ENCODE measurements at regions not wholly inside any gene's neighbourhood (a gene's known extent, or its start where the extent isn't known, plus 50 kb on each side); places are given as distances from the start of the nearest gene placed in this dataset.
"Not testable (repeated sequence)": the region's sequence is repeated elsewhere in the genome, so short reads cannot be mapped to it uniquely, and the experiment has no call there.

DNA sequence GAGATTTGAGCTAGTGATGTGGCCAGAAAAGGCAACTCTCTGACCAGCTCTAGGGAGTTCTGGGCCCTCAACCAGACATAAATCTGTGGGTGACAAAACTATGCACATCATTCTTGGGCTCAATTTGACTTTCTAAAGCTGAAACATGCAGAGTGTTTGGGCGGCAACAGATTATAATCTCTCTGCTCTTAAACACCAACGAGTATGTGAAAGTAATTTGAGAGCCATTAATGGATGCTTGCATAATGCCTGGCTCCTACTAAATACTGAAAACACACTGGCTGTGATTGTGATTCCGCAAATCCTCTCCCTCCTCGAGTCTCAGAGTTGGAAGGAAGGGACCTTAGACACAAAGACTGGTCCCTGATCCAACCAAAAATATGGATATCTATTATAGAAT is 186.7 kb downstream of the UACA start:
- DNase-seq (ENCODE audit: low read depth): no peak

DNA sequence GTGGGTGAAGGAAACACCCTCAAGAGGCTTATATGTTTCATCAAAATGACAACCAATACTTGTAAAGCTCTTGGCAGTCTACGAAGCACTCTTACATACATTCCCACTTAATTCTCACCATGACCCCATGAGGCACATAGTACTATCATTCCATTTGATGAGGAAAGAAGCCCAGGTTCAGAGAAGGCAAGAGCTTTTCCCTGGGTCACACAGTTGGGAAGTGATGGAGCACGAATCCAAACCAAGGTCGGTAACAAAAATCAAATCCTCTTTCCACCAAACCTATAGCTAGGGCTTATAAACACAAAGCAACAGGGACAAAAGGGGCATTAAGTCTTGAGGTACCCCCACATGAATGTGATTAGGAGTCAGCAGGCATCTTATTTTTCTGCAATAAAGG is 187.1 kb downstream of the UACA start:
- DNase-seq (ENCODE audit: low read depth): no peak

DNA sequence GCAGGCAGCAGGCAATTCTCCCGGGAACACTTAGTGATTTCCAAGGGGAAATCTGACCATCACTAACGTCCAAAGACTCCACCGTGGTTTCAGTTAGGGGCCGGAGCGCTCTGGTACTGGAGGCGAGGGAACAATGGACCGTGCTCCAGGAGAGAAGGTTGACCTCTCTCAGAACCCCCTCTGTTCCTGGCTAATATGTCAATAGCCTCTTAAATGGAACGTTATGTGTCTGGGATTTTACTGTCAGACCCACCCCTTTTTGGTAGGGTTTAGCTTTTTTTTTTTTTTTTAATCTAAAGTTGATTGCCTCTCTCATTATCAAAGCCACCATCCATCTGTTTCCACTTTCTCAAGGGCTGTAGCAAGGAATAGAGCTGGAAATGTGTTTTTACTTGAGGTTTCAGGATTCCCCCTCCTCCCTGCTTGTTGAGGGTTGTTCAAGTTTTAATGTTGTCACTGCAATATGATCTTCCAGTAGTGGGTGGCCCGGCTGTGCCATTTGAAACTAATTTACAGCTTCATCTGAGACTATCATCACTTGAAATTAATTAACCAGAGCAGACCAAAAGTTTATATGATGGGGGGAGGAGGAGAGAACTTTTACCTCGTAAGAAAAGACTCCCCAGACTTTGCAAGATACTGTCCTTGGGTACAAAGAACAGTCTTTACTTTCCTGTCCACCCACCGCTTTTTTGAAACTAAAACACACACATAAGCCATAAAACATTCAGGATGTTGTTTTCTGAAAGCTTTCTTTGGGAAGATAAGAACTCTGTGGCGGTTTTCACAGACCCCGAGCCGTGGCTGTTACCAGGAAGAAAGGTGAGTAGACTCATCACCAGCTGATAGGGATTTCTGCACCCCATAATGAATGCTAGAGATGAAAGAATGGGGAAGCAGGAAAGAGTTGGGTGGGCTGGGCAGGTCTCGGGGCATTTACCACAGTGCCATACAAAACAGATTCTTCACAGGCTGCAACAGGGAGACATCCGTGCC is 187.8 kb downstream of the UACA start:
- DNase-seq (ENCODE audit: low read depth): no peak

DNA sequence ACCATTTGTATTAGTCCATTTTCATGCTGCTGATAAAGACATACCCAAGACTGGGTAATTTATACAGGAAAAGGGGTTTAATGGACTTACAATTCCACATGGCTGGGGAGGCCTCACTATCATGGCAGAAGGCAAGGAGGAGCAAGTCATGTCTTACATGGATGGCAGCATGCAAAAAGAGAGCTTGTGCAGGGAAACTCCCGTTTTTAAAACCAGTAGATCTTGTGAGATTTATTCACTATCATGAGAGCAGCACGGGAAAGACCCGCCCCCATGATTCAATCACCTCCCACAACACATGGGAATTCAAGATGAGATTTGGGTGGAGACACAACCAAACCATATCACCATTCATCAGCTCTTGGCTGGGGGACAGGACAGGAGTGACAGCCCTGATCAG is 189.0 kb downstream of the UACA start:
- not testable (repeated sequence) for DNase-seq (ENCODE audit: low read depth)

DNA sequence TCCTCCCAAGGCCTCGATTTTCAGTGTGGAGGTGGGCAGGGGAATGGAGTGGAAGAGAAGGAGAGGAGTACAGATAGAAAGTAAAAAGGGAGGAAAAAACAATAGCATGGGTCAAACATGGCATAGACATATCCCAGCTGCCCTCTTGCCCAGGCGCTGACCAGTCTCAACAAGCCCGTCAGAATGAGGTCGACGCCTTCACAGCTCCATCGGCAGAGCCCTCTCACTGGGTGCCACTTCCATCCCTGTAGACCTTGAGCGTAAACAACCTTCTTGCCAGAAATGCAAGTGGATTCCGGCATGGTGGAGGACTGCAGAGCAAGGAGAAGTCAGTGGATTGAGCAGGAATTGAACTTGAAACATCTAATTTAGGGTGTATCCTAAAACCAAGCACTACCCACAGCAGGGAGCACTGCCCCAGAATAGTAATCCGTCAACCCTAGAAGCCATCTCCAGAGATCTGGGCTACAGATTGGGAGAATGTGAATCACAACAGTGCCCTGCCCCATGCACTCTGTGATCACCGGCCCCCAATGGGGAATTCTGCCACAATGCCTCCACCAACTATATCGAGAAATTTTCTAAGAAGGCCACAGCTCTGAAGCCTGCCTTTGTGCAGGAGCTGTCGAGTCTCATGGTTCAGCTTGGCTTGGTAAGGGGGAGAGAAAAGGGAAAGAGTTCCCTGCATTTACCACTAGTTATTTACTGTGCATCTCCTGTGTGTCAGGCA is 190.1 kb downstream of the UACA start:
- no peak for DNase-seq (ENCODE audit: low read depth)

DNA sequence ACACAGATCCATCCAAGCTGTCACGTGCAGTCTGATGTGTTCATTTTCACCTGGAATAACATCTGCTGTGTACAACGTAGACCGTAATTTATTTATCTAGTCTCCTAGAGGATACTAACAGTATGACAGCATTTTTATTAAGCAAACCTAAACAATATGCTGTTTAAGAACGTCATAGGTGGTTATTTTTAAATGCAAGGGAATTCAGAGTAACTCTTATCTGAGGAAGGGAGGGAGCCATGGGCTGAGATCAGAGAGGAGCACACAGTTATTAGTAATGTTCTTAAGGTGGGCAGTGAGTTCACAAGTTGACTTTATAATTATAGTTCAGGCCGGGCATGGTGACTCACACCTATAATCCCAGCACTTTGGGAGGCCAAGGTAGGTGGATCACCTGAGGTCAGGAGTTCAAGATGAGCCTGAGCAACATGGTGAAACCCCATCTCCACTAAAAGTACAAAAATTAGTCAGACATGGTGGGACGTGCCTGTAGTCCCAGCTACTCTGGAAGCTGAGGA is 193.6 kb downstream of the UACA start:
- DNase-seq (ENCODE audit: low read depth): peak; percentile 30

DNA sequence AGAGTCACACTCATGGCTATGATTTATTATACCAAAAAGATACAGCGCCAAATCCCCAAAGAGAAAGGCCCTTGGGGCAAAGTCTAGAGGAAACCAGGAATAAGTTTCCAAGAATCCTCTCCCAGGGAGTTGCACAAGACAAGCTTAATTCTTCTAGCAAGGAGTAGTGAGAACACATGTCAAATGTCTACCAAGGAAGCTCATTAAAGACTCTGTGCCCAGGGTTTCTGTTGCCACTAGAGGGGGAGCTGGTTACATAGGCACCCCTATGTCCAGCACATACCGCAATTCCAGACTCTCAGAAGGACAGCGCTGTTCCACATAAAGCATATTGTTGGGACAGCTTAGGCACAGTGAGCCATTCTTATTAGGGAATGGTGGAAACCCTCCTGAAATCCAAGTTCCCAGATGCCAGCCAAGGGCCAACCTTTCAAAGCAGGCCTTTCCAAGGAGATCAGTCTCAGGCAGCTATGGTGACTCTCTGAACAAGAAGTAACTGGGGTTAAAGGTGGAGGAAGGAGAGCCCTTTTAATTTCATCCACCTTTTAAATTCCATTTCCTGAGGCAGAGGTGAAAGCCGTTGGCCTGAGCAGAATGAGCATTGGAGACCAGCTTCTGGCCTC is 194.2 kb downstream of the UACA start:
- DNase-seq (ENCODE audit: low read depth): peak; percentile 86

DNA sequence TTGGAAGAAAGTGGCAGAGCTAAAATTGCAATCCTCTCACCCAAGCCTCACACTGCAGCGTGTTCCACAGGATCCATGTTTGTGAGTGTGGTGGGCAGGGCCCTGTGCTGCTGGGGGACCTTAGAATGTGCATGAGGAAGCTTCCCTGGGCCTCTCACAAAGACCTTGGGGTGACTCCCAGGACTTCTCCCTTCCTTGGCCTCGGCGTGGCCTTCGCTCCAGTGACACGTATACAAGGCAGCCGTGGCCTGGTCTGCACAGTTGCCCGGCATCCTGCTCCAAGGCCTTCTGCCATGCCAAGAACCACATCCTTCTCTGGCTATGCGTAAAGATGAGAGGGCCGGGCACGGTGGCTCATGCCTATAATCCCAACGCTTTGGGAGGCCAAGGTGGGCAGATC is 196.4 kb downstream of the UACA start:
- no peak for DNase-seq (ENCODE audit: low read depth)

DNA sequence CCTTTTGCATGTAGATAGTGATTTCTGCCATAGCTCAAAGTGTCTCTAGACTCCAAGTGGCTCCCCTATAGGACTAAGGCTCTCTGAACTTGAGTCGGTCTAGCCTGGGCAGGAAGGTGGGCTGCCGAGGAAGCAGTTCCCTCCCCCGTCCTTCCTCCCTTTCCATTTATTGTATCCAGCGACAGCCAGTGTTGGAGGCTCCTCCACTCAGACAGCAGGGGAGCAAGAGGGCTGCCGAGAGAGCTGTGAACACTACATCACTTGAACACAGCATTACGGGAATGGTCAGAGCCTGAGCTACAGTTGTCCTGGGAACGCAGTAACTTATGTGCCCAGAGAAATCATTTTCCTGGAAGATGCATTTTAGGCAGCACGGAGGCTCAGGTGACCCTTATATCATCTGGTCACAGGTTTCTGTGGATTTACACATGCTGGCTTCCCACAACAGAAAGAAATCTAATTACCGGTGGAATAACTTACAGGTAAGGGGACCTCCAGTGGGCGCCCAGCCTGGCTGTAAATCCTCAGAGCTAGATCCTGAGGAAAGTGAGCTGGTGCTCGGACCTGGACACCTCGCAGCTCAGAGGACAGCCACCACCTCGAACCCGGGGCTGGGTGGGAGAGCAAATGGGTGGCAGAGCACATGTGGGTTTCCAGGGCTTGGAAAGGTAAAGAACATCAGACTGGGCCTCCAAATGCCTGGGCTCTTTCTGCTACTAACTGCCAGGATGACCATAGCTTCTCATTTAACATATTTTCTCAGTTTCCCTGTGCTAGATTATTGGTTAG is 197.1 kb downstream of the UACA start:
- DNase-seq (ENCODE audit: low read depth): no peak

DNA sequence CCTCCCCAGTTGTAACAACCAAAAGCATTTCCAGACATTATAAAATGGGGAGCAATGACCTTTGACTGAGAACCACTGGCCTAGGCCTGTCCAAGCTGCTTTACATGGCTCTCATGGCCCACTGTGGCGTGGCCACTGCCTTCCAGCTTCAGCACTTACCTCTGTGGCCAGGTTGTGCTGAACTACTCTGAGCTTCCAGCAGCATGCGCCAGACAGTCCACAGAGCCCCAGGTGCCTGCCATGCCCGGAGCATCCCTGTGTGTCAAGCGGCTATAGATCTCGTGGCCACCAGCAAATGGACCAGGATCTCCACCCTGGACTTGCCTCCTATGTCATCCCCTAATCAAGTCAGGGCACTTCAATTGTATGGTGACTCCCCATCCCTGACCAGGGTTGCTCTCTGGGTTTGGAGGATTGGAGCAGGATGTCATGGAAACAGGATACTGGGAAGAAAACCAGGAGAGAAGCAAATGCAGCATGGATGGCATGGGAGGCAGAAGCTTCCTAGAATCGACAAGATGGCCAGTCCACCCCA is 199.7 kb downstream of the UACA start:
- DNase-seq (ENCODE audit: low read depth): no peak

DNA sequence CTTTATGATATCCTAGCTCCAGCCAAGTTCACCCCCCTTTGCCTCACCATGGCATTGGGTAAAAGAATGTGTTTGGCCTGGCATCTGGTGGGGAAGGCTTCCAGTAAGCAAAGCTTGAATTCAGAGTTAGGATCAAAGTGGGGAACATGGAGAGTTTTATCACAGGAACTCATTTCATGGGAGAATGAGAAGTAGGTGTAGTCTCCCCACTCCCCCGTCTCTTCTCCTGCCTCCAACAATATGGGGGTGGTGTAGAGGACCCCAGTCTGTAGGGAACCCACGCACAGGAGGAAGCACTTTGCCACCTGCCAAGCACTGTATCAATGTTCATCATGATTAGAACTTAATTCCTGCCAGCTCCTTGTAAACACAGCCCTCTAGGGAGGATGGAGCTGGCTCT is 200.5 kb downstream of the UACA start:
- DNase-seq (ENCODE audit: low read depth): no peak

DNA sequence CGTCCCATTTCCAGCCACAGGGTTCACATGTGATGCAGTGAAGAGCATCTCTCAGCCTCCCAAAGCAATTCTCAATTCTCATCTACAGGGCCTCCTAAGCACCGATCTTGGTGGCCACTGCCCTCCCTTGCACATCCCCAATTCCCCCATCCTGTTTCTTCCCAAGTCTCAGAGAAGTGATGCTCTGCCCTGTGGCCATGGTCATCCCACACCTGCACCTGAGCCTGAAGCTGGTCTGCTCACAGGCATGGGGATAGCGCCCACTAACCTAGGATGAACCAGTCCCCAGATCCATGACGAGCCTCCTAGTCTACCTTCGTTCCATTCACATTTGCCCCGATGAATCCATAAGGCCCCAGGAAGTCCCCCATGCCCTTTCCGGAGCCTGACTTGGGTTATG is 201.5 kb downstream of the UACA start:
- no peak for DNase-seq (ENCODE audit: low read depth)

DNA sequence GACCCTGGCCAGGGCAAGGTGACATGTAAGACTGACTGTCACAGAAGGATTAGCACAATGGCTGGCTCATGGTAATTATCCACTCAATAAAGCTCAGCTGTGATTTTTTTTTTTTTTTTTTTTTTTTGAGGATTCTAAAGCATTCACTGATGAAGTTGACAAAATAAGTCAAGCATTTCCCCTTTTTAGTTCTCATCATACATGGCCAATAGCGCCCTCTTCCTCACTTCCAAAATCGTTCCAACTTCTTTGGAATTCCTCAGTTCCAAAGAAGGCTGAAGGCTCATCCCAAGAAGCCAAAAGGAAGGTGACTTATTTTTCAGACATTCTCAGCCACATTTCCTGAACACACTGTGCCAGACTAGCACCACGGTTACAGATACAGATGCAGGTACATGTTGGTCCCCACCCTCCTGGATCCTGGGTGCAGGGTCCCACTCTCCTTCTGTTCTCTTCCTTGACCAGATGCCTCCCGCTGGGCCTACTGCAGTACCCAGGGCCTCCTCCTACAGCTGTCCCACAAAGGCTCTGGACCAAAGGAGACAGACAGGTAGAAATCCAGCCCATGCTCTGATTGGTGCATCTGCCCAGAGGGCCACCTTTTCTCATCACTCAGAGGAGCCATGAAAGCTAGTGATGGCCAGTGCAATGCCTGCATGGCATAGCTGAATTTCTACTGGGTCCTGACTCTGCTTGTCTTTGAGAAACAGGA is 202.6 kb downstream of the UACA start:
- no peak for DNase-seq (ENCODE audit: low read depth)

DNA sequence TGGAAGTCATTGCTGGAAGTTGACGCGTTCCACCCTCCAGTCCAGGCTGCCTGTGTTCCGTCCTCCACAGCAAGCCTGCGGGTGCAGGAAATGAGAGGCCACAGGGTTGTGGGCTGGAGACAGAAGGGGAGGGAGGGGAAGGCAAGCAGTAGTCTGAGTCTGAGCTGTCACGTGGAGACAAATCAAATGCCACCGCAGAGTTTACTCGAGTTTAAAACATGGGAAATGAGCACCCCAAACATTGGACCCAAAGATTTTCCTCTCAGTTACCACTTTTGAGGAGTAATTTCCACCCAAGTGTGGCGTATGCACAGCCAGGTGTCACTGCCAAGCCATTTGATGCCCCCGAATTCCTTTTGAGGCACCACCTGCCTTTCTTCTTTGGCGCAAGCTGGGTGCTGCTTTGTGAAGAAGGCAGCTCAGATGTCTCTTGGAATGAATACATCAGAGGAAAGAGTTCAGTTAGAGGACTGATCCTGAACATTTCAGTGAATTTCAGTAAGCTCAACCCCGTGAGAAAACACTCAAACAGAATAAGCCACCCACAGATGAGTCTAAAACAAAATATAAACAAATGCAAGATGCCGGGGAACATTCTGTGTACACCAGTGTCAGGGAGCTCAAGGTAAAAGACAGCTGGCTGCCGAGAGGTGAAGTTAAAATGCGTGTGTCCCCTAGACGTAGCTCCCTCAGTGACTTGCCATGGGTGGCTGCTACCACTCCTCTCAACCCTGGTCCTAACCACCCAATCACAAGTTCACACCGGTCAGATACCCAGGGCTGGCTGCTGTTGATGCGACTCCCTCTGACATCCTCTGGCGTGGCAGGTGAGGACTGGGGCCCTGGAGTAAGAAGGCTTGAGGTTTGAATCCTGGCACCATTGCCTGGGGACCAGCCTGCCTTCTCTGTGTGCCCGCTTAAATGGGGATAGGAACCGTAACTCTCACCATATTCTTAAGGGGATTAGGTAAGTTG is 203.8 kb downstream of the UACA start:
- peak; percentile 49 for DNase-seq (ENCODE audit: low read depth)

DNA sequence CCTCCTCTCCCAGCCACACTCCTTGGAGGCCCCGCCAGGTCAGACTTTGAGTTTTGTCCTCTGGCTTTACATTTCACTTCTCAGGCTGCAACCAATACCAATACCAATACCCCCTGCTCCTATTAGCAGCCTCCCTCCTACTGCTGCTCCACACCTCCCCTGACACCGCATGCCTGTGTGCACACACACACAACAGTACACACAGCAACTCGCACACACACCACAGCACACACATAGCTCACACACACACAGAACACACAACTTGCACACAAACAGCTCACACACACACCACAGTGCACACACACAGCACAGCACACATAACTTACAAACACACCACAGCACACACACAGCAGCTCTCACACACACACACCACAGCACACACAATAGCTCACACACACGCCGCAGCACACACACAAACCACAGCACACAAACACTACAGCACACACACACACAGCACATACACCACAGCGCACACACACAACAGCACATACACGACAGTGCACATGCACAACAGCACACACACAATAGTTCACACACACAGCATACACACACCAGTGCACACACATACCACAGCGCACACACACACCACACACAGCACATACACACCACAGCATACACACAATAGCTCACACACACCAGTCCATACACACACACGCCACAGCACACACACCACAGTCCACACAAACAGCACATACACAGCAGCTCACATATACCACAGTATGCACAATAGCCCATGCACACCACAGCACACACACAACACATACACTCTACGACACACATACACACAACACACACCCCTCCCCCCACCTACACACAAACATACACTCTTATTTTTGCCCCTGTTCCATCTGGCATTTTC is 204.7 kb downstream of the UACA start:
- no peak for DNase-seq (ENCODE audit: low read depth)

DNA sequence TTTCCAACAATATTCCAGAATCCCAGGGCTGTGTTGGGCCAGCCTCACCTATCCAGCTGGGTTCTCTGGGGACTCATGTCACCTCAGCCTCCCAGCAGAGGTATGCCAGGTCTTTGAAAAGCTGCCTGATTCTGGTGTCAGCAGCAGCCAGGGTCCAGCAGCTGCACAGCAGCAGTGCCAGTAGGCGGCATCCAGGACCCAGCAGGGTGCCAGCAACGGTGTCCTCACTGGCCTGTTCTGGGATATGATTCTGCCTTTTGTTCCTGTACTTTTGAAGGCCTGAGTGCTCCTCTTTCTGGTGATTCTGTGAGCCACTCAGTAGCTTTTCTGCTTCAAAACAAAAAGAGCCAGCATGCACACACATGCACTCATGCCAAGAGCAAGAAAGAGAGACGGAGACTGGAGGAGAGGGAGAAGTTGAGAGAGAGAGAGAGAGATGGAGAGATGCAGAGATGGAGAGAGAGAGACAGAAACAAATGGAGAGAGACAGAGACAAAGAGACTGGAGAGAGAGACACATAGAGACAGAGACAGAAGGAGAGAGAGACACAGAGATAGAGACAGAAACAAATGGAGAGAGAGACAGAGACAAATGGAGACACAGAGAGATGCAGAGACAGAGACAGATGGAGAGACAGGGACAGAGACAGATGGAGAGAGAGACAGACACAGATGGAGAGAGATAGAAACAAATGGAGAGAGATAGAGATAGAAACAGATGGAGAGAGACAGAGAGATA is 205.7 kb downstream of the UACA start:
- DNase-seq (ENCODE audit: low read depth): no peak

DNA sequence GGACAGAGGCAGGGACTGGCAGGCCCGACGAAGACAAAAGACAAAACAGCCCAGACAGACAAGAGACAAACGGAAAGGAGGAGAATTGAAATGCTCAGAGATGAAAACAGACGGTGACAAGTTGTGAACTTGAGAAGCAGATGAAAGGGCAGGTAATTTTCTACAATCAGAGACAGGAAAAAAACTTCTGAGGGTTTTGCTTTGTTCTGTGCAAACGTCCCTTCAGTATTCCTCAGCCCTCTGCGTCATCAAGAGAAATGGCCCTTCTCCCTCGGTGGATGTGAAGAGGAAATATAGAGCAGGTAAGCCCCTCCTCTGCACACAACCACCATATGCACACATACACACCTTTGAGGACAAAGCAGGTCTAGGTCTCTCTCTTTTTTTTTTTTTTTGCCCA is 206.6 kb downstream of the UACA start:
- no peak for DNase-seq (ENCODE audit: low read depth)

Data from renal cortical epithelial cell (primary cell).